NCI-H82 (cell line): ENCODE measurements at regions not wholly inside any gene's neighbourhood (a gene's known extent, or its start where the extent isn't known, plus 50 kb on each side); places are given as distances from the start of the nearest gene placed in this dataset.
"Not testable (repeated sequence)": the region's sequence is repeated elsewhere in the genome, so short reads cannot be mapped to it uniquely, and the experiment has no call there.

Experiments used
- DNase-seq: peaks from one replicate; lab custom pipeline; 2025; lab: John Stamatoyannopoulos, UW

DNA sequence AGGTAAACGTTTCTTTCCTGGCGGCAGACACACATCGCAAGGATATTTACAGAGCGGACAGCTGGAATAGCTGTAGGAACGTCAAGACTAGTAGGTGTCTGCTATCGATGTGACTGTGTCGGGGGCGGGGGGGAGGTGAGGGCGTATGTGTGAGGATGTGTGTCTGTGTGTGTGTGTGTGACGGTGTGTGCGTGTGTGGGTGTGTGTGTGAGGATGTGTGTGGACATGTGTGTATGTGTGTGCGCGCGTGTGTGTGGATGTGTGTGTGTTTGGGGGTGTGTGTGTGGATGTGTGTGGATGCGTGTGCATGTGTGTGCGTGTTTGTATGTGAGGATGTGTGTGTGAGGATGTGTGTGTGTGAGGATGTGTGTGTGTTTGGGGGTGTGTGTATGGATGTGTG lies 55.4 kb downstream of the PNMA6F start:
- DNase-seq, result not testable (repeated sequence)

DNA sequence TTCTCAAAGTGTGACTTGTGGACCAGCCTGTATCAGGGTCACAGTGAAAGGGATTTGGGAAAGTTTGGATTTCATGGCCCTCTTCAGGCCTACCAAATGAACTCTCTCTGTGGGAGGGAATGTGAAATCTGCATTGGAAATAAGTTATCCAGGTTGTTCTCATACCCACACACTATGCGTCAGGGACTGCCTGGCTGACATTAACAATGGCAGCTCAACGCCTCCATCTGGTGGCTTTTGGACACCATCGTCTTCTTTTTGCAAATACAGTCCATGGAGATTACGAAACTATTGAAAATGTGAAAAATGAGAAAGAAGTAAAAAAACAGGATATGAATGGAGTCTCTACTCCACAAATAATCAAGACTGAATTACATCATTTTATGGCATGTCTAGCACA lies 61.1 kb downstream of the PNMA6F start:
- DNase-seq, result not testable (repeated sequence)

DNA sequence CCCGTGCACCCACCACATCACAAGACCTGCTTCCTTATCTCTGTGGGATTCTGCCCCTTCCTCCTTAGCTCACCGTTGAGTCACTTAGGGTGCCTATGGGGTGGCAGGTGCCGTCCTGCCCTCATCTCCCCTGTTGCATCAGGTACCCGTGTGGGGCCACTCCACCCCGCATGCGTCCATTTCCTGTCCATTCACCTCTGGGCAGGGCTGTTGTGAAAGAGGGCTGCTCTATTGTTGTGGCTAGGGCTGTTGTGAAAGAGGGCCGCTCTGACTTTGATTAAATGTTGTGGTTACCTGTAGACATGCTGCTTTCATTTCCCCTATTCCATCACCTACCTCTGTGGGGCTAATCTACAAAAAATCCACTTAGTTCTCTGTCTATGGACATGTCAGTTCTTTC lies 68.3 kb downstream of the PNMA6F start:
- not testable (repeated sequence) for DNase-seq

DNA sequence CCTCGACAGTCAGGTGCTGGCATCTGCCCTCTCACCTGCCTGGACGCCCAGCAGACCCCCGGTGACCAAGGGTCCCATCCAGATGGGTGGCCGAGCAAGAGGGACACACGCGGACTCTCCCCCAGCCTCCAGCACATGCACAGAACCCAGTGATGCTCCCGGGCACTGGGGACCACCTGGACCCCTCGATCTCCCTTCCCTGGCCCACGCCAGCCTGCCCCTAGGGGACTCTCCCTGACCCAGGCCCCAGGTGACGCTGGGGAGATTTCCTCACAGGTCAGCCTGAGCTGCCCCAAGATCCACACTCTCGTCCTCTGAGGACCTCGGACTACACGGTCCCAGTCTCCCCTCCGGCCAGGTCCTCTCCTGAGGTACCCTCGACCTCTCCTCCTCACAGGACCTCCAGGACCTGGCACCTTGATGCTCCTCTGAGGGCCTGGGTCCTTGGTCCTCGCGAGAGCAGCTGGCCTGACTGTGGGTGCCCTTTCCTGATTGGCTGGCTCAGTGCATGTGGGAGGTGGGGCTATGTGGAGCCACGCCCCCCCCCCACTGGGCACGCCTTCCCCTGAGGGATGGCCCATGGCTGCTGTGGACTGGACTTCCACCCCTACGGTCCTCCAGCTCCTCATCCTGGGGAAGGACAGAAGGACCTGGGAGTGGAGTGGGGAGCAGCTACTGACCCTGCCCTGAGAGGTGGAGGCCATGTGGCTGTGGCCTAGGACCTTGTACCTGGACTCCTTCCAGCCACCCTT lies 69.0 kb downstream of the PNMA6F start:
- DNase-seq, result not testable (repeated sequence)

DNA sequence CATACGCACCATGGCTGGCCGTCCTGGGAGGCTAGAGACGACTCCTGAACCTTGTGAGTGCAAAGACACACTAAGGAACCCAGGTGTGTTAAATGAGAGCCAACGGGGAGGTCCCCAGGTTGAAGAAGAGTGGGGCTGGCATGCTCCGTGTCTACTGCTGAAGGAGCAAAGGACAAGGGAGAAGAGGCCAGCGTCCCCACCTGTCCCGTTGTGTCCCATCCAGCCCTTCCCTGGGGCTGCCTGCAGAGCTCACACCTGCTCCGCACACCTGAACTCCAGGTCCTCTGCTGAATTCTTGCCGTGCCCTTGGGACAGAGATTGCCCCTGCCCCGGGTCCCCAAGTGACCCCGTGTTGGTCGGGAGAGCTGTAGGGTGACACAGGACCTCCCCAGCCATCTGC lies 69.6 kb downstream of the PNMA6F start:
- not testable (repeated sequence) for DNase-seq

DNA sequence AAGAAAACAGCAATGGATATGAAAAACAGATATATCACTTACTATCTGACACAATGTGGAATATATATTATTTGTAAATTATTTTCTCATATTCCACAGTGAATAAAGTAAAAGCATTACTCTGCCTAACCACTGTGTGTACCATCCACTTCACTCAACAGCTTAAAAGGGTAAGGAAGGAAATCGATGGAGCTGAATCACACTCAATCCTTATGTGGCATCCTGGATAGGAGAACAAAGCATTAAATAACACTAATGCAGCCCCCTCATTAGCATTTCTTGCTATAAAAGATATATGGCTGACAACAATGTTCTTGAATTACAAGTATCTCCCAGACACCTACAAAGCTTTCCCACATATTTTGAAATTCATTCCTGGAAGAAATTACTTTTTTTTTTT lies 70.8 kb downstream of the PNMA6F start:
- not testable (repeated sequence) for DNase-seq

DNA sequence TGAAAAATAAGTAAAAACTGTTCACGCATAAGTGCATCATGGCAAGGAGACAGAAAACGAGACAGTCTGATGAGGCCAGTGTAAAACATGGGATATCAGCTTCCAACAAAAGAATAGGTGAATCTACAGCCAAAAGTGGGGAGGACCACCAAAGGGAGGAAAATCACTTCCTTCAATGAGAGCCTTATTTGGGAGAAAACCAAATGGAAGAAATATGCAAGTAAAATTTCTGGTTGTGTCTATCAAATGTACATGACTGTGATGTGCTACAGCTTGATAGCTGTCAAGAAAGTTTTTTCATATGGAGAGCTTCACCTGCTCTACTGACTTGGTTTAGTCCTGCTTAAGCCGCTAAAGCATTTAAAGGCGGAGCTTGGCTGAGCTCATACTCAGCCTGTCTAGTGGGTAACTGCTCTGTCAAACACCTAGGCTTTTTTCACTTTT lies 66.2 kb downstream of the MAGEA1 start:
- peak; percentile 67 for DNase-seq

DNA sequence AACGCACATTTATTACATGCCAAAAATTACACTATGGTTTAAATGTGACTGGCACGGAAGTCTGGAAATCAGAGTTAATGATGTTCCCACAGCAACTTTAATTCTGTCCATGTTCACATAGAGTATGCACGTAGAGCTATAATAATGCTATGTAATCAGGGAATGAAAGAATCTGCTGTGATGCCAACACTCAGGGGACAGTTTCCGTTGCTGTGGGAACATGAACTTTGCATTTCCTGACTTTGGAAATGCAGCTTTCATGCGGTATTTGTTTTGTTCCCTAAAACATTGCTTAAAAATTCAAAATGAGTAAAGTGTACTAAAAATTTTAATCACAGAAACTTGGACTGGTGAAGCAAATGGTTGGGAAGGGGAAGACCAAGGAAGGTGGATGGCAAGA lies 65.7 kb downstream of the MAGEA1 start:
- DNase-seq, result no peak

DNA sequence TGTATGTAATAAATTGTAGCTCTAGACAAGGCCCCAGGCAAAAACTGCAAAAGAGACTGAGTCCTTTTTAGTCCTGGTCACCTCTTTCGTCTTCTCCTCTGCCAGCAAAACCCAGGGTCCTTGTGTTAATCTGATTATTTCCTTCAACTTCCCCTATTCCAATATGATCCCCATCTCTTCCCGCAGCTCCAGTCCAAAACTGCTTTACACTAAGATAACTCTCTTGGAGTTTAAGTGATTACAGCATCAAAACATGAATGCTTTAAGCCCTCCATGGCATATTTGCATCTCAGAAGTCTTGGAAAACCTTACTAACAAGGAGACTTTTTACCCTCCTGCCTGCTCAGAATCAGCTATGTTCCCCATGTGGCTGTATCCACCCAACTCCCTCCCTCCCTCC lies 59.3 kb downstream of the MAGEA1 start:
- DNase-seq, result no peak
